ENCODE measurements at regions not wholly inside any gene's neighbourhood (a gene's known extent, or its start where the extent isn't known, plus 50 kb on each side); places are given as distances from the start of the nearest gene placed in this dataset.
"Not testable (repeated sequence)": the region's sequence is repeated elsewhere in the genome, so short reads cannot be mapped to it uniquely, and the experiment has no call there.

GRCh38 chr20:41701588-41702348 lies 83.6 kb upstream of the CHD6 start:
- H3K4me1 ChIP-seq = no peaks in the 10 kb centered on the region
- intact Hi-C loops (cut with micrococcal nuclease; ENCODE audit: unreplicated experiment) = no loop called here
- Mint-ChIP-seq H3K27me3 (ENCODE audit: insufficient read depth, unreplicated experiment) (peaks cover 7% of the 10 kb centered on the region), H3K4me3 (ENCODE audit: unreplicated experiment) (no peak overlapping the region), H3K27ac (ENCODE audit: unreplicated experiment) (no peak overlapping the region), H3K36me3 (ENCODE audit: insufficient read depth, unreplicated experiment) (no peaks in the 10 kb centered on the region), H3K9me3 (ENCODE audit: unreplicated experiment) (no peaks in the 10 kb centered on the region), H3K4me1 (ENCODE audit: low read depth, unreplicated experiment) (peaks cover 6% of the 10 kb centered on the region)
- H3K9me3 ChIP-seq = no peaks in the 10 kb centered on the region
- POLR2A ChIA-PET = no interaction called here
- H3K4me3 ChIP-seq (ENCODE audit: low read depth, low read length) = no peak overlapping the region
- CTCF ChIA-PET = interaction anchor here (0.7 to 0.9 kb wide), 3 partner anchors 8 to 103 kb away, joined by 3 to 6 read pairs (median 3); no protein-coding TSS in a partner anchor
- BruUV-seq (replicated peaks) = no TSS peak
- no peak for DNase-seq
- H3K36me3 ChIP-seq (ENCODE audit: control insufficient read depth, insufficient read depth, low read length) = no peaks in the 10 kb centered on the region
- H3K27me3 ChIP-seq (replicated peaks; ENCODE audit: control insufficient read depth, insufficient read depth, low read length) = no peaks in the 10 kb centered on the region; the same call in 1 of the 2 replicates
- no peak for TF ChIP-seq CTCF (IDR thresholded peaks at IDR 0.05; ENCODE audit: insufficient read depth in 1 of 2, low read depth in 1 of 2, low read length in 1 of 2, severe bottlenecking in 1 of 2, unreplicated experiment in 1 of 2)

- H3K27me3 Mint-ChIP-seq (ENCODE audit: insufficient read depth, unreplicated experiment); H3K27ac Mint-ChIP-seq (ENCODE audit: unreplicated experiment); H3K4me1 ChIP-seq; H3K9me3 Mint-ChIP-seq (ENCODE audit: unreplicated experiment); H3K4me1 Mint-ChIP-seq (ENCODE audit: low read depth, unreplicated experiment); POLR2A ChIA-PET; H3K4me3 ChIP-seq (ENCODE audit: low read depth, low read length); BruUV-seq (replicated peaks); DNase-seq; H3K4me3 Mint-ChIP-seq (ENCODE audit: unreplicated experiment); H3K36me3 Mint-ChIP-seq (ENCODE audit: insufficient read depth, unreplicated experiment); H3K9me3 ChIP-seq; H3K36me3 ChIP-seq (ENCODE audit: control insufficient read depth, insufficient read depth, low read length); H3K27me3 ChIP-seq (replicated peaks; ENCODE audit: control insufficient read depth, insufficient read depth, low read length): not testable (repeated sequence)
- CTCF ChIA-PET = interaction anchor here (1.8 kb wide), 1 partner anchor 39 kb away, joined by 7 read pairs; no protein-coding TSS in a partner anchor
- intact Hi-C loops (cut with micrococcal nuclease; ENCODE audit: unreplicated experiment) = loop anchor here (5.0 kb wide), 1 partner anchor 33 kb away; no protein-coding TSS in a partner anchor
Measured at GRCh38 chr20:41699673-41700072, 81.5 kb upstream of the CHD6 start.

GRCh38 chr20:41697861-41698559 lies 79.8 kb upstream of the CHD6 start:
- TF ChIP-seq CTCF (IDR thresholded peaks at IDR 0.05; ENCODE audit: insufficient read depth in 1 of 2, low read depth in 1 of 2, low read length in 1 of 2, severe bottlenecking in 1 of 2, unreplicated experiment in 1 of 2) = peak; percentile 93 to 99
- Mint-ChIP-seq H3K4me3 (ENCODE audit: unreplicated experiment) (no peak overlapping the region), H3K9me3 (ENCODE audit: unreplicated experiment) (no peaks in the 10 kb centered on the region), H3K27ac (ENCODE audit: unreplicated experiment) (no peak overlapping the region), H3K4me1 (ENCODE audit: low read depth, unreplicated experiment) (peaks cover 13% of the 10 kb centered on the region), H3K27me3 (ENCODE audit: insufficient read depth, unreplicated experiment) (peaks cover 2% of the 10 kb centered on the region), H3K36me3 (ENCODE audit: insufficient read depth, unreplicated experiment) (peaks cover 5% of the 10 kb centered on the region)
- no peaks in the 10 kb centered on the region for H3K36me3 ChIP-seq (ENCODE audit: control insufficient read depth, insufficient read depth, low read length)
- no peaks in the 10 kb centered on the region for H3K27me3 ChIP-seq (replicated peaks; ENCODE audit: control insufficient read depth, insufficient read depth, low read length)
- no peaks in the 10 kb centered on the region for H3K9me3 ChIP-seq
- H3K4me3 ChIP-seq (ENCODE audit: low read depth, low read length) = no peak overlapping the region
- H3K4me1 ChIP-seq = peaks cover 5% of the 10 kb centered on the region
- CTCF ChIA-PET = interaction anchor here (0.6 to 1.8 kb wide), 12 partner anchors 8 to 1893 kb away, joined by 3 to 8 read pairs (median 5); partner anchors contain the start of genes CHD6 and IFT52
- POLR2A ChIA-PET = interaction anchor here (0.5 kb wide), 1 partner anchor 358 kb away, joined by 4 read pairs; the partner anchor contains the start of gene LPIN3
- BruUV-seq (replicated peaks) = no TSS peak
- intact Hi-C loops (cut with micrococcal nuclease; ENCODE audit: unreplicated experiment) = loop anchor here (5.0 kb wide), 1 partner anchor 34 kb away; no protein-coding TSS in a partner anchor
- DNase-seq = peak in 1 of 2 experiments; percentile 71

Data from Caco-2 (cell line).